Gastrocnemius medialis (tissue), 4 donors: ENCODE measurements at regions not wholly inside any gene's neighbourhood (a gene's known extent, or its start where the extent isn't known, plus 50 kb on each side); places are given as distances from the start of the nearest gene placed in this dataset.

ENCODE experiments used
- ATAC-seq, 2 donors: fragments of 150-250 bp; one replicate each; pipeline ENCODE4 v1.9.1; 2016
- DNase-seq, 2 donors: peaks; one replicate each; pipeline ENCODE4 v3.0.0-alpha.2; 2019
- H3K27ac ChIP-seq, 4 donors: fragments of 200-600 bp; sonication (generic); 1 replicate in 1 of 4; 2 replicates in 3 of 4; pipeline ENCODE4 v1.5.1; 2016 to 2018; ENCODE audit warnings: mild to moderate bottlenecking in 2 of 4, moderate library complexity in 1 of 4
- H3K27me3 ChIP-seq, 3 donors: fragments of 200-600 bp; sonication (generic) in 2 of 3; 1 replicate in 1 of 3; 2 replicates in 2 of 3; pipeline versions ENCODE4 v1.5.1 to v1.6.0; 2016 to 2019; ENCODE audit warnings: mild to moderate bottlenecking in 1 of 3, moderate library complexity in 1 of 3
- H3K36me3 ChIP-seq, 2 donors: fragments of 200-600 bp; sonication (generic) in 1 of 2; one replicate each; pipeline ENCODE4 v1.5.1; 2017 to 2018
- H3K4me1 ChIP-seq, 2 donors: fragments of 200-600 bp; sonication (generic) in 1 of 2; one replicate each; pipeline ENCODE4 v1.5.1; 2016 to 2017; ENCODE audit warnings: mild to moderate bottlenecking in 2 of 2
- H3K4me3 ChIP-seq, 4 donors: fragments of 200-600 bp; sonication (generic) in 3 of 4; 1 replicate in 1 of 4; 2 replicates in 3 of 4; pipeline ENCODE4 v1.5.1; 2016 to 2019; ENCODE audit warnings: mild to moderate bottlenecking in 2 of 4
- H3K9me3 ChIP-seq, 3 donors: fragments of 200-600 bp; sonication (generic) in 2 of 3; 1 replicate in 1 of 3; 2 replicates in 2 of 3; pipeline ENCODE4 v1.5.1; 2016 to 2019
- POLR2A ChIP-seq, 2 donors: fragments of 450-650 bp; IDR thresholded peaks; one replicate each; pipeline ENCODE4 v1.6.1; 2017; ENCODE audit warnings: antibody characterized with exemption in 2 of 2, mild to moderate bottlenecking in 2 of 2, moderate library complexity in 2 of 2
- in situ Hi-C, 4 donors: fragments of 200-750 bp; cut with MboI; loops; one replicate each; pipeline versions ENCODE4 v1.15.0 to v1.8.0; 2017; ENCODE audit warnings: low sequenced_read_pairs in 4 of 4
- intact Hi-C: fragments of 100-400 bp; cut with DNase I; formaldehyde crosslinking; loops from one replicate; pipeline ENCODE4 v1.15.1; 2023; ENCODE audit warnings: low total_unique reads
- TF ChIP-seq, protein P1 (sequence below), 5 experiments: fragments of 450-650 bp in 3 of 5; fragments of 200-600 bp in 2 of 5; sonication (generic) in 2 of 5; IDR thresholded peaks in 4 of 5; conservative IDR thresholded peaks in 1 of 5; 1 replicate in 4 of 5; 2 replicates in 1 of 5; pipeline ENCODE4 v1.5.1; 2016 to 2019; ENCODE audit warnings: antibody characterized with exemption in 5 of 5, mild to moderate bottlenecking in 3 of 5, moderate library complexity in 3 of 5

DNA sequence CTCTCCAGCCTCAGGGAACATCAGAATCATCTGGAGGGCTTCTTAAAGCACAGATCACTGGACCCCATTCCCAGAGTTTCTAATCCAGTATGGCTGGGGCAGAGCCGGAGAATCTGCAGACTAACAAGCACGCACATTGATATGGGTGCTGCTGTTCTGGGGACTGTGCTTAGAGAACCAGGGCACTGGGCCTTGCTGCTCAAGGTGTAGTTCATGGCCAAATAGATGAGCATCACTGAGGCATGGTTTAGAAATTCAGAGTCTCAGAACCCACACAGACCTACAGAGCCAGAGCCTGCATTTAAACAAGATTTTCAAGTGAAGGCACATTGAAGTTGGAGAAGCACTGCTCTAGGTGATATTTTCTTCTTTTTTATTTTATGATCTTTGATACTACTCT, 376.8 kb upstream of the PHF14 start:
- no peak for ATAC-seq
- Histone ChIP-seq H3K4me1 (no peaks in the 10 kb centered on the region), H3K4me3 (no peak overlapping the region), H3K36me3 (no peaks in the 10 kb centered on the region), H3K27ac (no peak overlapping the region), H3K27me3 (no peaks in the 10 kb centered on the region), H3K9me3 (no peaks in the 10 kb centered on the region)
- intact Hi-C loops: no loop called here
- in situ Hi-C loops: no loop called here
- DNase-seq: no peak
- TF ChIP-seq, protein P1, sequence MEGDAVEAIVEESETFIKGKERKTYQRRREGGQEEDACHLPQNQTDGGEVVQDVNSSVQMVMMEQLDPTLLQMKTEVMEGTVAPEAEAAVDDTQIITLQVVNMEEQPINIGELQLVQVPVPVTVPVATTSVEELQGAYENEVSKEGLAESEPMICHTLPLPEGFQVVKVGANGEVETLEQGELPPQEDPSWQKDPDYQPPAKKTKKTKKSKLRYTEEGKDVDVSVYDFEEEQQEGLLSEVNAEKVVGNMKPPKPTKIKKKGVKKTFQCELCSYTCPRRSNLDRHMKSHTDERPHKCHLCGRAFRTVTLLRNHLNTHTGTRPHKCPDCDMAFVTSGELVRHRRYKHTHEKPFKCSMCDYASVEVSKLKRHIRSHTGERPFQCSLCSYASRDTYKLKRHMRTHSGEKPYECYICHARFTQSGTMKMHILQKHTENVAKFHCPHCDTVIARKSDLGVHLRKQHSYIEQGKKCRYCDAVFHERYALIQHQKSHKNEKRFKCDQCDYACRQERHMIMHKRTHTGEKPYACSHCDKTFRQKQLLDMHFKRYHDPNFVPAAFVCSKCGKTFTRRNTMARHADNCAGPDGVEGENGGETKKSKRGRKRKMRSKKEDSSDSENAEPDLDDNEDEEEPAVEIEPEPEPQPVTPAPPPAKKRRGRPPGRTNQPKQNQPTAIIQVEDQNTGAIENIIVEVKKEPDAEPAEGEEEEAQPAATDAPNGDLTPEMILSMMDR (IDR thresholded peaks at IDR 0.05 in 4 of 5, conservative IDR thresholded peaks at IDR 0.05 in 1 of 5): no peak
- TF ChIP-seq POLR2A (IDR thresholded peaks at IDR 0.05): no peak

DNA sequence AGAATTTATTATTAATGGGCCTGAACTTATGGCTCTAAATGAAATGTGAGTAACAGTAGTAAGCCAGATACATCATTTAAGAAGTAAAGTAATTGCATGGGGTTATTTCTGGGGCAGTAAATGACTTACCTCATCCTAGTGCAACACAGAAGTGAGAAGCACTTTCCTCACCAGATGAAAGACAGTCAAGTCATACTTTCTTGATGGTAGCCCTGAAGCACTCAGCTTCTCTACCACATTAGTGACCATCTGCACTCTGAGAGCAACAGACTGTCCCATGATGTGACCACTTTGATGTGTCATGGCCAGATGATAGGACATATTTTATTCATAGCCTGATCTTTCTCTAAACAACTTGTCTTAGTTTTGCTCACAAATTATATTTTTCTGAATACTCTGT, 369.5 kb upstream of the PHF14 start:
- TF ChIP-seq, protein P1 (IDR thresholded peaks at IDR 0.05 in 4 of 5, conservative IDR thresholded peaks at IDR 0.05 in 1 of 5): no peak
- TF ChIP-seq POLR2A (IDR thresholded peaks at IDR 0.05): no peak
- DNase-seq: no peak

DNA sequence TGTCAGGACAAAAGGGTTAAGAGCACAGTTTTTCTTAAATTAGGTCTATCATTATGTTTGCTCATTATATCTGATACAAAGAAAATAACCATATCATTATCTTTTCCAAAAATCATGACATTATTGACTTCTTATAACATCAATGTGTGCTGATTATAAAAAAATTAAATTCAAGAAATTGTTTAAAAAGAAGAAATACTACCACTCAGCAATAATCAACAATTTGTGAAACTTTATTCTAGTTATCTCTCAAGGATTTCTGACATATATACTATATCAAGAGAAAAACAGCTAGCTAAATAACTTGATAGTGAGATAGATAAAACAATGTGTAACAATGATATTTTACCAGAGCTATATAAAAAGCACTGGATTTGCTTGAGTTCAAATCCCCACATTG, 360.7 kb upstream of the PHF14 start:
- no peak overlapping the region for H3K27ac ChIP-seq
- H3K4me1 ChIP-seq: no peaks in the 10 kb centered on the region
- DNase-seq: no peak
- intact Hi-C loops: no loop called here
- no peaks in the 10 kb centered on the region for H3K27me3 ChIP-seq
- H3K9me3 ChIP-seq: no peaks in the 10 kb centered on the region
- in situ Hi-C loops: no loop called here
- no peaks in the 10 kb centered on the region for H3K36me3 ChIP-seq
- no peak for ATAC-seq
- no peak overlapping the region for H3K4me3 ChIP-seq
- TF ChIP-seq POLR2A (IDR thresholded peaks at IDR 0.05): no peak
- TF ChIP-seq, protein P1 (IDR thresholded peaks at IDR 0.05 in 4 of 5, conservative IDR thresholded peaks at IDR 0.05 in 1 of 5): no peak

More for the DNA sequence above, 369.5 kb upstream of the PHF14 start:
- no peak overlapping the region for H3K27ac ChIP-seq
- intact Hi-C loops (no loop called here), in situ Hi-C loops (no loop called here)
- no peak overlapping the region for H3K4me3 ChIP-seq
- no peaks in the 10 kb centered on the region for H3K4me1 ChIP-seq
- no peaks in the 10 kb centered on the region for H3K9me3 ChIP-seq
- no peaks in the 10 kb centered on the region for H3K27me3 ChIP-seq
- H3K36me3 ChIP-seq: no peaks in the 10 kb centered on the region
- no peak for ATAC-seq

DNA sequence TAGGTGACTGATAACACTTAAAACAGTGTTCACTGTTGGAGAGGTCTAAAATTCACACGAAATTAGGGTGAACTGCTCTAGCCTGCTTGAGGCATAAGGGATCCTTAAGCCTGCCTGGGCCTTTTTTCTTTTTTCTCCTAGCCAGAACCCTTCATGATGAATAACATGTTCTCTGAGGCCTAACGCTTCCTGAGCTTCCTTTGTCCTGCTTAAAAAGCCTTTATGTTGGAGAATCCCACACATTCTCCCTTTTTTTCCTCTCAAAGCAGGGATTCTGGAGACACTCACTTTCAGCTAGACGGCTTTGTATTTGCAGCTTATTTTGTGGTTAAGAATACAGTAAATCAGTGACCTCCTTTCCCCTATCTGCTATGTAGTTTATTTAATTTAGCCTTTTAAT, 354.7 kb upstream of the PHF14 start:
- in situ Hi-C loops: no loop called here
- no peak for TF ChIP-seq POLR2A (IDR thresholded peaks at IDR 0.05)
- TF ChIP-seq, protein P1 (IDR thresholded peaks at IDR 0.05 in 4 of 5, conservative IDR thresholded peaks at IDR 0.05 in 1 of 5): no peak

DNA sequence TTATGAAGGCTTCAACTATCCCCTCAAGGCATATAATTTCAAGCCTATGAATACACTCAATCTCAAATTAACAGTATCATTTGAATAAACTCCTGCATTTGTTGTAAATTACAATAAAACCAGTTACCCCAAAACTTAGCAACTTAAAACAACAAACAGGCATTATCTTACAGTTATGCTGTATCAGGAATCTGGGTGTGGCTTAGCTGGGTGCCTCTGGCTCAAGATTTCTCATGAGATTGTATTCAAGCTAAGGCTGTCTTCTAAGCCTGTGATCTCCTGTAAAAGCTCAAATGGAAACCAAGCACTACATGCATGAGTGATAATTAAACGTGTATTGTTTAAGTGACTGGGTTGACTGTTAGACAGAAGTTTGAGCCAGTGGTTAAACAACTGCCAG, 341.0 kb upstream of the PHF14 start:
- intact Hi-C loops (no loop called here), in situ Hi-C loops (no loop called here)
- DNase-seq: no peak
- no peaks in the 10 kb centered on the region for H3K9me3 ChIP-seq
- ATAC-seq: no peak
- H3K27me3 ChIP-seq: no peaks in the 10 kb centered on the region
- no peaks in the 10 kb centered on the region for H3K36me3 ChIP-seq
- no peak overlapping the region for H3K4me3 ChIP-seq
- H3K27ac ChIP-seq: no peak overlapping the region
- no peaks in the 10 kb centered on the region for H3K4me1 ChIP-seq
- TF ChIP-seq, protein P1 (IDR thresholded peaks at IDR 0.05 in 4 of 5, conservative IDR thresholded peaks at IDR 0.05 in 1 of 5): no peak
- TF ChIP-seq POLR2A (IDR thresholded peaks at IDR 0.05): no peak

More for the DNA sequence above, 354.7 kb upstream of the PHF14 start:
- intact Hi-C loops: no loop called here
- Histone ChIP-seq H3K36me3 (no peaks in the 10 kb centered on the region), H3K27me3 (no peaks in the 10 kb centered on the region), H3K9me3 (no peaks in the 10 kb centered on the region), H3K4me3 (no peak overlapping the region), H3K27ac (no peak overlapping the region), H3K4me1 (no peaks in the 10 kb centered on the region)
- ATAC-seq (no peak), DNase-seq (no peak)
